SK-N-SH (cell line): ENCODE measurements at regions not wholly inside any gene's neighbourhood (a gene's known extent, or its start where the extent isn't known, plus 50 kb on each side); places are given as distances from the start of the nearest gene placed in this dataset.

ENCODE experiments used
- CTCF ChIA-PET: fragments of 300-600, 350-600 bp; formaldehyde crosslinking; extraction: SDS; loops from one replicate; lab custom pipeline; 2021; lab: Yijun Ruan, JAX
- POLR2A ChIA-PET: fragments of 350-600 bp; sonication (Branson Sonifier 250); formaldehyde crosslinking; extraction: SDS; loops from one replicate; lab custom pipeline; 2020; ENCODE audit warnings: antibody characterized with exemption, inconsistent platforms; lab: Yijun Ruan, JAX
- DNase-seq: peaks from one replicate; pipeline ENCODE4 v3.0.0; 2012
- H2AFZ ChIP-seq: fragments of 200-600 bp; sonication (generic); 2 replicates; pipeline ENCODE4 v1.8.1; 2016; ENCODE audit warnings: antibody characterized with exemption, mild to moderate bottlenecking, low read depth
- H3F3A ChIP-seq: fragments of 200-600 bp; sonication (generic); replicated peaks from 2 replicates; pipeline ENCODE3; 2016; ENCODE audit warnings: antibody characterized with exemption, mild to moderate bottlenecking; ENCODE audit not compliant: insufficient read depth
- H3K27ac ChIP-seq, 2 experiments: fragments of 200-500 bp in 1 of 2; fragments of 200-600 bp in 1 of 2; sonication (Bioruptor generic) in 1 of 2; sonication (generic), shearing (Covaris generic) in 1 of 2; 2 replicates each; pipeline versions ENCODE4 v1.5.1 to v1.6.1; 2014 to 2016; ENCODE audit warnings: low read depth in 2 of 2, inconsistent platforms in 1 of 2, low read length in 1 of 2, mild to moderate bottlenecking in 1 of 2, mixed read lengths in 1 of 2
- H3K27me3 ChIP-seq: fragments of 200-600 bp; sonication (generic), shearing (Covaris generic); 2 replicates; pipeline ENCODE4 v1.6.1; 2016; ENCODE audit warnings: mixed run types; ENCODE audit not compliant: insufficient read depth
- H3K36me3 ChIP-seq, 2 experiments: fragments of 200-500 bp in 1 of 2; fragments of 200-600 bp in 1 of 2; sonication (Bioruptor generic) in 1 of 2; sonication (generic) in 1 of 2; replicated peaks in 1 of 2; 2 replicates each; pipeline versions ENCODE3 to v1.5.1; 2014 to 2016; ENCODE audit warnings: low read length in 1 of 2, mild to moderate bottlenecking in 1 of 2; ENCODE audit not compliant: insufficient read depth in 2 of 2, control insufficient read depth in 1 of 2
- H3K4me1 ChIP-seq, 2 experiments: fragments of 200-500 bp in 1 of 2; fragments of 200-600 bp in 1 of 2; sonication (Bioruptor generic) in 1 of 2; sonication (generic), shearing (Covaris generic) in 1 of 2; 2 replicates each; pipeline versions ENCODE4 v1.5.1 to v1.6.1; 2014 to 2016; ENCODE audit warnings: low read depth in 1 of 2, low read length in 1 of 2, mixed run types in 1 of 2; ENCODE audit not compliant: insufficient read depth in 2 of 2, control insufficient read depth in 1 of 2
- H3K4me2 ChIP-seq: fragments of 200-600 bp; sonication (generic), shearing (Covaris generic); 2 replicates; pipeline ENCODE4 v1.6.1; 2017; ENCODE audit warnings: mixed run types
- H3K4me3 ChIP-seq, 2 experiments: fragments of 200-500 bp in 1 of 2; fragments of 200-600 bp in 1 of 2; sonication (Bioruptor generic) in 1 of 2; sonication (generic), shearing (Covaris generic) in 1 of 2; 2 replicates each; pipeline versions ENCODE4 v1.5.1 to v1.8.1; 2014 to 2016; ENCODE audit warnings: low read depth in 2 of 2, inconsistent platforms in 1 of 2, low read length in 1 of 2, mild to moderate bottlenecking in 1 of 2, mixed read lengths in 1 of 2, moderate library complexity in 1 of 2
- H3K79me2 ChIP-seq: fragments of 200-600 bp; sonication (generic); 2 replicates; pipeline ENCODE4 v1.8.1; 2017; ENCODE audit warnings: mild to moderate bottlenecking; ENCODE audit not compliant: insufficient read depth
- H3K9ac ChIP-seq: fragments of 200-600 bp; sonication (generic); 2 replicates; pipeline ENCODE4 v1.6.1; 2017; ENCODE audit warnings: mixed run types
- H3K9me2 ChIP-seq: fragments of 200-600 bp; sonication (generic); 2 replicates; pipeline ENCODE4 v1.6.1; 2017; ENCODE audit warnings: mixed run types
- H3K9me3 ChIP-seq: fragments of 200-600 bp; sonication (generic); 2 replicates; pipeline ENCODE4 v1.6.1; 2017; ENCODE audit warnings: mixed run types, mild to moderate bottlenecking, moderate library complexity
- H4K20me1 ChIP-seq: fragments of 200-600 bp; sonication (generic); 2 replicates; pipeline ENCODE4 v1.6.1; 2017; ENCODE audit warnings: mild to moderate bottlenecking, mixed run types; ENCODE audit not compliant: insufficient read depth
- CHD2 ChIP-seq: fragments of 150-350 bp; IDR thresholded peaks from 2 replicates; pipeline ENCODE4 v1.6.1; 2018; ENCODE audit warnings: low read length; ENCODE audit not compliant: partially characterized antibody
- EZH2phosphoT487 ChIP-seq: fragments of 200-600 bp; sonication (generic); IDR thresholded peaks from 2 replicates; pipeline ENCODE4 v1.6.1; 2017; ENCODE audit warnings: low read depth, mixed run types, mild to moderate bottlenecking, antibody characterized with exemption, moderate library complexity, borderline replicate concordance
- GABPA ChIP-seq: IDR thresholded peaks from 2 replicates; pipeline ENCODE4 v1.4.0; 2012; ENCODE audit warnings: low read depth, mild to moderate bottlenecking
- GATA2 ChIP-seq: sonication (generic); formaldehyde crosslinking; IDR thresholded peaks from 2 replicates; pipeline ENCODE4 v1.5.0; 2020; ENCODE audit warnings: mild to moderate bottlenecking, missing genetic modification reagents
- JUND ChIP-seq: IDR thresholded peaks from 2 replicates; pipeline ENCODE4 v1.4.0; 2012
- MXI1 ChIP-seq: IDR thresholded peaks from 2 replicates; pipeline ENCODE4 v1.6.1; 2012; ENCODE audit warnings: mild to moderate bottlenecking, low read depth, low read length, improper control_type of control experiment
- POLR2AphosphoS5 ChIP-seq: IDR thresholded peaks from 2 replicates; pipeline ENCODE4 v1.6.1; 2012; ENCODE audit warnings: low read depth, low read length
- RCOR1 ChIP-seq: fragments of 150-350 bp; IDR thresholded peaks from 2 replicates; pipeline ENCODE4 v1.6.1; 2017; ENCODE audit warnings: antibody characterized with exemption, low read length
- RFX5 ChIP-seq: IDR thresholded peaks from 2 replicates; pipeline ENCODE4 v1.6.1; 2012; ENCODE audit warnings: mild to moderate bottlenecking, improper control_type of control experiment, low read length
- SIN3A ChIP-seq: IDR thresholded peaks from 2 replicates; pipeline ENCODE4 v1.6.1; 2012; ENCODE audit warnings: low read depth, mild to moderate bottlenecking, low read length, moderate library complexity, borderline replicate concordance
- TAF1 ChIP-seq: IDR thresholded peaks from 2 replicates; pipeline ENCODE4 v1.6.1; 2012; ENCODE audit warnings: low read depth, mild to moderate bottlenecking, low read length, moderate library complexity, borderline replicate concordance
- TCF12 ChIP-seq: IDR thresholded peaks from 2 replicates; pipeline ENCODE4 v1.4.0; 2012
- WGBS: methylation state at CpG from one replicate; pipeline ENCODE4 v1.1.6; 2017; ENCODE audit warnings: low lambda C conversion rate; 5-methylcytosine and 5-hydroxymethylcytosine counted together
- TF ChIP-seq, protein P1 (sequence below): IDR thresholded peaks from 2 replicates; pipeline ENCODE4; 2012
- TF ChIP-seq, protein P2 (sequence below): fragments of 150-350 bp; IDR thresholded peaks from 2 replicates; pipeline ENCODE4 v1.6.1; 2016; ENCODE audit warnings: mild to moderate bottlenecking, low read depth, low read length

DNA sequence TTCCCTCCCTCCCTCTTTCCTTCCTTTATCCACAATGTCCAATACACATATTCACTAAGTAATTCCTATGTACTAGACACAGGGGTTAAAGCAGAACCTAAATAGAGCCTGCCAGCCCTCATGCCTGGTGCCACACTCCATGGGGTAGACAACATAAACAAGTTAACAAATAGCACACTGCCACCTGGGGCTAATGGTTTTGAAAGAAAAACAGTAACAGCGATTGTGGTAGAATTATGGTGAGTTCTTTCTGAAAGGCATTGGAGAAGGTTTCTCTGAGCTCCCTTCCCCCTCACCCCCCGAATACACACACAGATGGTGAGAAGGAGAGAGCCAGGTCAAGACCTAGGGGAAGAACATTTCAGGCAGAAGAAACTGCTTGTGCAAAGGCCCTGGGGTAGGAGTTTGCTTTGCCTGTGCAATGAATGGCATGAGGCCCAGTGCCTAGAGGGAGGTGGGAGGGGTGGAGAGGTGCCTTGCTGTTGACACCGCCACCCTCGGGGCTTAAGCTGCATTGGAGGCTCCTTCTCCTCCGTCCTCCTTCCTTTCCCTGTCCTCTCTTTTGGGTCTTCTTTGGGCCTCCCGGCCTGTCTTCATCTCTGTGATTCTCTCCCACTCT lies 502.4 kb upstream of the SULF2 start:
- Histone ChIP-seq H3K9me2 (no peaks in the 10 kb centered on the region), H3K9me3 (no peaks in the 10 kb centered on the region), H3K4me2 (no peak overlapping the region), H4K20me1 (no peaks in the 10 kb centered on the region), H2AFZ (no peak overlapping the region), H3K4me1 (peaks cover 15 to 17% of the 10 kb centered on the region in 2 experiments; a peak in 1 of 4 replicates), H3K9ac (no peak overlapping the region), H3K79me2 (no peaks in the 10 kb centered on the region), H3K36me3 (no peaks in the 10 kb centered on the region), H3F3A (peaks cover 4% of the 10 kb centered on the region), H3K27me3 (no peaks in the 10 kb centered on the region), H3K27ac (no peak overlapping the region), H3K4me3 (no peak overlapping the region)
- 90% methylated on average over 6 of the region's 6 CpGs for WGBS
- no peak for DNase-seq
- CTCF ChIA-PET, result interaction anchor here (0.6 to 0.8 kb wide), 2 partner anchors 333 to 349 kb away, joined by 3 to 4 read pairs; no protein-coding TSS in a partner anchor
- POLR2A ChIA-PET, result no interaction called here
- TF ChIP-seq CHD2 (no peak), GABPA (no peak), GATA2 (CRISPR knock-in tag) (no peak), RFX5 (no peak), TAF1 (no peak)
- TF ChIP-seq, protein P1, sequence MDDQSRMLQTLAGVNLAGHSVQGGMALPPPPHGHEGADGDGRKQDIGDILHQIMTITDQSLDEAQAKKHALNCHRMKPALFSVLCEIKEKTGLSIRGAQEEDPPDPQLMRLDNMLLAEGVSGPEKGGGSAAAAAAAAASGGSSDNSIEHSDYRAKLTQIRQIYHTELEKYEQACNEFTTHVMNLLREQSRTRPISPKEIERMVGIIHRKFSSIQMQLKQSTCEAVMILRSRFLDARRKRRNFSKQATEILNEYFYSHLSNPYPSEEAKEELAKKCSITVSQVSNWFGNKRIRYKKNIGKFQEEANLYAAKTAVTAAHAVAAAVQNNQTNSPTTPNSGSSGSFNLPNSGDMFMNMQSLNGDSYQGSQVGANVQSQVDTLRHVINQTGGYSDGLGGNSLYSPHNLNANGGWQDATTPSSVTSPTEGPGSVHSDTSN, result no peak

DNA sequence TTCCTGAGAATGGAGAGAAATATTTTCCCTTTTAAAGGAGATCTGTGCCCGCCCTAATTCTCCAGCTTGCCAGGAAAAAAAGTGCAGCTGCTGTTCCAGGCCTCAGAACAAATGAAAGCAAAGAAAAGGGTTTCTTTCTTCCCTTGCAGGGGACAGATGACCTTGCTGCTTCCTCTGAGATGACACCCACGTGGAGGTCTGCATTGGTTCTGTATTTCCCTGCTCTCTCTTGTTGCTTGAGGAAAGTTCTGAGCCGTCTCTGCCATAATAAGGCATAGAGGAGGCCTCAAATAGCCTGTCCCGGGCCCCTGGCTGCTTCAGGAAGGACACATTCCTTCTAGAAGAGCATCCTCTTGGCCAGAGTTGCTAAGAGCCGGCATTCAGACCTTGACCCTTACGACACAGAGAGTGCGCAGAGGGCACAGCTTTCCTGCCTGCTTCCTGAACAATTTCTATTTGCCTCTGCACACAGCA lies 501.8 kb upstream of the SULF2 start:
- H3K9me3 ChIP-seq, result no peaks in the 10 kb centered on the region
- ChIA-PET POLR2A (no interaction called here), CTCF (interaction anchor here (0.6 to 1.0 kb wide), 2 partner anchors 318 to 334 kb away, joined by 3 to 4 read pairs; no protein-coding TSS in a partner anchor)
- no peaks in the 10 kb centered on the region for H4K20me1 ChIP-seq
- no peak for DNase-seq
- H3K27me3 ChIP-seq, result no peaks in the 10 kb centered on the region
- H3F3A ChIP-seq, result peaks cover 4% of the 10 kb centered on the region
- no peaks in the 10 kb centered on the region for H3K9me2 ChIP-seq
- WGBS, result 70% methylated on average over 4 of the region's 7 CpGs
- H3K79me2 ChIP-seq, result no peaks in the 10 kb centered on the region
- H3K36me3 ChIP-seq, result no peaks in the 10 kb centered on the region
- peak overlapping the region; percentile 1; the same call in 1 of the 2 replicates for H3K4me2 ChIP-seq
- H2AFZ ChIP-seq, result no peak overlapping the region; the same call in 1 of the 2 replicates
- TF ChIP-seq CHD2 (no peak), RCOR1 (no peak), TCF12 (no peak), JUND (no peak), MXI1 (no peak), EZH2phosphoT487 (no peak), GABPA (no peak), POLR2AphosphoS5 (no peak), SIN3A (no peak)
- TF ChIP-seq, protein P2, sequence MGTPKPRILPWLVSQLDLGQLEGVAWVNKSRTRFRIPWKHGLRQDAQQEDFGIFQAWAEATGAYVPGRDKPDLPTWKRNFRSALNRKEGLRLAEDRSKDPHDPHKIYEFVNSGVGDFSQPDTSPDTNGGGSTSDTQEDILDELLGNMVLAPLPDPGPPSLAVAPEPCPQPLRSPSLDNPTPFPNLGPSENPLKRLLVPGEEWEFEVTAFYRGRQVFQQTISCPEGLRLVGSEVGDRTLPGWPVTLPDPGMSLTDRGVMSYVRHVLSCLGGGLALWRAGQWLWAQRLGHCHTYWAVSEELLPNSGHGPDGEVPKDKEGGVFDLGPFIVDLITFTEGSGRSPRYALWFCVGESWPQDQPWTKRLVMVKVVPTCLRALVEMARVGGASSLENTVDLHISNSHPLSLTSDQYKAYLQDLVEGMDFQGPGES, result no peak
- TF ChIP-seq, all 33 proteins: peak for 0
- H3K27ac ChIP-seq, result peak overlapping the region in 1 of 2 experiments; percentile 53; a peak in 2 of 4 replicates
- no peak overlapping the region for H3K9ac ChIP-seq
- H3K4me3 ChIP-seq, result no peak overlapping the region
- peaks cover 15 to 17% of the 10 kb centered on the region in 2 experiments; a peak in 1 of 4 replicates for H3K4me1 ChIP-seq
